Heart left ventricle (tissue), 16 donors: ENCODE measurements at regions not wholly inside any gene's neighbourhood (a gene's known extent, or its start where the extent isn't known, plus 50 kb on each side); places are given as distances from the start of the nearest gene placed in this dataset.

ENCODE experiments used
- ATAC-seq, 4 donors: fragments of 200-7000 bp; cut with Tn5 transposase; one replicate each; pipeline ENCODE4 v1.9.1; 2020 to 2022; ENCODE audit warnings: moderate library complexity in 4 of 4, mild to moderate bottlenecking in 3 of 4, moderate number of reproducible peaks in 1 of 4
- DNase-seq, 5 donors: peaks; one replicate each; pipeline ENCODE4 v3.0.0-alpha.2; 2020
- H3K27ac ChIP-seq, 12 donors: fragments of 200-600 bp; sonication (generic) in 4 of 12; one replicate each; pipeline versions ENCODE4 v1.5.0 to v1.8.0; 2016 to 2022; ENCODE audit warnings: mild to moderate bottlenecking in 2 of 12
- H3K27me3 ChIP-seq, 9 donors: fragments of 200-600 bp; sonication (generic) in 2 of 9; one replicate each; pipeline versions ENCODE4 v1.5.1 to v1.8.0; 2016 to 2022; ENCODE audit warnings: mild to moderate bottlenecking in 3 of 9
- H3K36me3 ChIP-seq, 9 donors: fragments of 200-600 bp; sonication (generic) in 2 of 9; one replicate each; pipeline versions ENCODE4 v1.5.0 to v1.8.0; 2018 to 2022; ENCODE audit warnings: mild to moderate bottlenecking in 2 of 9
- H3K4me1 ChIP-seq, 12 donors: fragments of 200-600 bp; sonication (generic) in 4 of 12; one replicate each; pipeline versions ENCODE4 v1.5.0 to v1.8.0; 2016 to 2022; ENCODE audit warnings: mild to moderate bottlenecking in 3 of 12
- H3K4me3 ChIP-seq, 12 donors: fragments of 200-600 bp; sonication (generic) in 4 of 12; one replicate each; pipeline versions ENCODE4 v1.5.0 to v1.8.0; 2017 to 2022; ENCODE audit warnings: mild to moderate bottlenecking in 9 of 12, moderate library complexity in 4 of 12
- H3K9me3 ChIP-seq, 12 donors: fragments of 200-600 bp; sonication (generic) in 4 of 12; one replicate each; pipeline versions ENCODE4 v1.5.0 to v1.8.0; 2016 to 2022; ENCODE audit warnings: mild to moderate bottlenecking in 1 of 12
- POLR2A ChIP-seq, 2 donors: fragments of 450-650 bp; IDR thresholded peaks; one replicate each; pipeline ENCODE4 v1.6.1; 2017; ENCODE audit warnings: antibody characterized with exemption in 2 of 2, mild to moderate bottlenecking in 2 of 2, moderate library complexity in 2 of 2
- WGBS, 4 donors: extraction: QIAGEN DNeasy Blood & Tissue Kit in 2 of 4; methylation state at CpG; one replicate each; pipeline versions ENCODE4 v1.1.5 to v1.1.7; 2013 to 2018; 5-methylcytosine and 5-hydroxymethylcytosine counted together
- intact Hi-C, 10 donors: fragments of 100-400 bp; cut with DNase I; formaldehyde crosslinking; loops; one replicate each; pipeline versions ENCODE4 v1.11.1 to v1.14.2; 2022
- TF ChIP-seq, protein P1 (sequence below), 12 donors: fragments of 200-600 bp; sonication (generic) in 4 of 12; IDR thresholded peaks; one replicate each; pipeline versions ENCODE4 v1.5.0 to v1.8.0; 2018 to 2022; ENCODE audit warnings: antibody characterized with exemption in 12 of 12, mild to moderate bottlenecking in 5 of 12
- donor health status: ischemic (EF 13 %, LVEDD 7.1; RV severe dilation, severe dysfunction).
- donor health status: healthy with polysubstance abuse.
- donor health status: DM: no; HTN: yes; CAD: no.
- donor health status: DM: no; HTN: no; CAD: no.
- donor health status: ischemic (EF 25% LVEDD 6.9; RV normal size, moderate dysfunction).
- donor health status: ischemic (EF 25% LVEDD 5.7; RV mildly dilated, moderate dysfunction).
- donor health status: healthy.
- donor health status: DM: yes; HTN: yes; CAD: no.
- donor health status: ischemic (EF 35%, LVEDD 5.7; RV mildly dilated, moderate dysfunction).
- donor health status: nonischemic (EF 11% LVEDD 7.7; RV severe dilation, severe dysfunction).
- donor health status: DM: yes; HTN: yes; CAD: no.
- donor health status: PGD.
- donor health status: ischemic (EF 29% LVEDD 5.4; RV normal size, mild dysfunction).
- donor health status: nonischemic (EF 23%, LVEDD 6.1; RV moderate dilation, normal function).

DNA sequence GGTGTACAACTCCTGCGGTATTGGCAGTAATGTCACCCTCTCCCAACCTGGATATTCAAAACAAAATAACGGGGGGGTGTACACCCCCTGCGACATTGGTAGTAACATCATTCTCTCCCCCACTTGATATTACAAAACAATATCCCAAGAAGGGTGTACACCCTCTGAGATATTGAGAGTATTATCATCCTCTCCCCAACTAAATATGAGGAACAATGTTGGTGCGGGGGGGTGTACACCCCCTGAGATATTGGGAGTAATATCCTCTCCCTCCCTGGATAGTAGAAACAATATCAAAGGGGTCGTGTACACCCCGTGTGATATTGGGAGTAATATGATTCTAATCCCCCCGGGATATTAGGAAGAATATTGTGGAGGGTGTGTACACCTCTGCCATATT, 71.4 kb upstream of the ADGRA3 start:
- H3K4me3 ChIP-seq: no peak overlapping the region
- no peaks in the 10 kb centered on the region for H3K4me1 ChIP-seq
- no peaks in the 10 kb centered on the region for H3K36me3 ChIP-seq
- intact Hi-C loops: no loop called here
- 81 to 86% (median 84%) methylated on average over 7 of the region's 7 CpGs for WGBS, 4 donors
- no peak for ATAC-seq
- H3K27ac ChIP-seq: no peak overlapping the region
- H3K9me3 ChIP-seq: no peaks in the 10 kb centered on the region
- no peak for DNase-seq
- no peaks in the 10 kb centered on the region for H3K27me3 ChIP-seq
- TF ChIP-seq, protein P1, sequence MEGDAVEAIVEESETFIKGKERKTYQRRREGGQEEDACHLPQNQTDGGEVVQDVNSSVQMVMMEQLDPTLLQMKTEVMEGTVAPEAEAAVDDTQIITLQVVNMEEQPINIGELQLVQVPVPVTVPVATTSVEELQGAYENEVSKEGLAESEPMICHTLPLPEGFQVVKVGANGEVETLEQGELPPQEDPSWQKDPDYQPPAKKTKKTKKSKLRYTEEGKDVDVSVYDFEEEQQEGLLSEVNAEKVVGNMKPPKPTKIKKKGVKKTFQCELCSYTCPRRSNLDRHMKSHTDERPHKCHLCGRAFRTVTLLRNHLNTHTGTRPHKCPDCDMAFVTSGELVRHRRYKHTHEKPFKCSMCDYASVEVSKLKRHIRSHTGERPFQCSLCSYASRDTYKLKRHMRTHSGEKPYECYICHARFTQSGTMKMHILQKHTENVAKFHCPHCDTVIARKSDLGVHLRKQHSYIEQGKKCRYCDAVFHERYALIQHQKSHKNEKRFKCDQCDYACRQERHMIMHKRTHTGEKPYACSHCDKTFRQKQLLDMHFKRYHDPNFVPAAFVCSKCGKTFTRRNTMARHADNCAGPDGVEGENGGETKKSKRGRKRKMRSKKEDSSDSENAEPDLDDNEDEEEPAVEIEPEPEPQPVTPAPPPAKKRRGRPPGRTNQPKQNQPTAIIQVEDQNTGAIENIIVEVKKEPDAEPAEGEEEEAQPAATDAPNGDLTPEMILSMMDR (IDR thresholded peaks at IDR 0.05): no peak
- TF ChIP-seq POLR2A (IDR thresholded peaks at IDR 0.05): no peak

DNA sequence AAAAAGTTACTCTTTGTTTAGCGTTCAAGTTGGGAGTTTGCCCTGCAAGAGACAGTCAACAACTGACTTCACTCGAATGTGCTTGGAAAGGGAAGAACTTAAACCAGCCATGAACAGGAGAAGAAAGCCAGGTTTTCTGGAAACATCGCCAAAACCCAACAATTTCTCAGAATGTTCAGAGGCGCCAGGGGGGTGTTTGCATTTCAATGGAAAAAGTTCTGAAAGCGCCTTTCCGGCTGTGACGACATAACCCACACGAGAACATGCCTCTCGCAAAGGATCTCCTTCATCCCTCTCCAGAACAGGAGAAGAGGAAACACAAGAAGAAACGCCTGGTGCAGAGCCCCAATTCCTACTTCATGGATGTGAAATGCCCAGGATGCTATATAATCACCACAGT, 78.1 kb upstream of the ADGRA3 start:
- H3K4me3 ChIP-seq: no peak overlapping the region
- 89 to 91% (median 90%) methylated on average over 10 of the region's 10 CpGs for WGBS, 4 donors
- intact Hi-C loops: no loop called here

DNA sequence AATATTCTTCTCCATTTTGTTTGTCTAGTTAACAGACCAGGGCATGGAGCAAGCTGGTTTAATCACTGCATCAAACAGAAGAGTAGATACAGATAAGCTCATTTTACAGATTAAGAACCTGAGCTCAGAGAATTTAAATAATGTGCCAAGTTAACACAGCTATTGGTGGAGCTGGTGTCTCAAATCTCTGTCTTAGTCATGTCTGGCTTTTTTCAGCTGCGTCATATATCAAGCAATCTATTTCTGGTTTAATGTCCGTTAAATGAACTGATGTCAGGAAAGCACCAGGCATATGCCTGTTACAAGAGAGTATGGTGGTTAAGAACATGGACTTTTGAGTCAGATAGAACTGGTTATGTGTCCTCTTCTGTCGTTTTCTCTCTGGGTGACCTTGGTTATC, 79.8 kb upstream of the ADGRA3 start:
- TF ChIP-seq, protein P1 (IDR thresholded peaks at IDR 0.05): no peak
- TF ChIP-seq POLR2A (IDR thresholded peaks at IDR 0.05): no peak
- no peak overlapping the region for H3K4me3 ChIP-seq
- no peak for DNase-seq
- peaks cover 0 to 9% (median 0%) of the 10 kb centered on the region in 12 donors for H3K4me1 ChIP-seq
- no peaks in the 10 kb centered on the region for H3K27me3 ChIP-seq
- no peak overlapping the region for H3K27ac ChIP-seq
- no peaks in the 10 kb centered on the region for H3K9me3 ChIP-seq
- intact Hi-C loops: no loop called here
- no peaks in the 10 kb centered on the region for H3K36me3 ChIP-seq
- WGBS, 4 donors: 27 to 41% (median 33%) methylated on average over 3 of the region's 3 CpGs
- peak in 2 of 4 donors; percentile 41 to 63 for ATAC-seq

More for the DNA sequence above, 78.1 kb upstream of the ADGRA3 start:
- no peak for TF ChIP-seq POLR2A (IDR thresholded peaks at IDR 0.05)
- TF ChIP-seq, protein P1 (IDR thresholded peaks at IDR 0.05): no peak
- H3K27me3 ChIP-seq: no peaks in the 10 kb centered on the region
- DNase-seq (no peak), ATAC-seq (no peak)
- peaks cover 0 to 9% (median 0%) of the 10 kb centered on the region in 12 donors for H3K4me1 ChIP-seq
- no peaks in the 10 kb centered on the region for H3K9me3 ChIP-seq
- no peak overlapping the region for H3K27ac ChIP-seq
- H3K36me3 ChIP-seq: no peaks in the 10 kb centered on the region

DNA sequence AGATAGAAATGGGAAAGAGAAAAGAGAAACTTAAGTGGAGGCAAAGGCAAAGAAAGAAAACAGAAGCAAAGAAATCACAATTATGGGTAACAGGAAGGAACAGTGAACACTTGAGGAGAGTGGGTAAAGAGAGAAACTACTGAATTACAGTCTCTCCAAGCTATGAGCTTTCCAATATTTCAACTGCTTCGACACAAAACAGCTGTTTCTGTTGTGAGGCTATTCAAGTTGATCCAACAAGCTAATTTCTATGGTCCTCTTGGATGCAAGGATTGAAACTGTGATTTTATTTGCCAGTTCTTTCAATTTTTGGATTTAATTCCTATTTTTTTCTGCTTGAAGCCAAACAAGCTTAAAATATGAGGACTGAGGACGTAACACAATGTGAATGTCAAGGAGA, 80.5 kb upstream of the ADGRA3 start:
- H3K27ac ChIP-seq: no peak overlapping the region
- intact Hi-C loops: no loop called here
- no peak overlapping the region for H3K4me3 ChIP-seq
- TF ChIP-seq, protein P1 (IDR thresholded peaks at IDR 0.05): no peak
- no peak for TF ChIP-seq POLR2A (IDR thresholded peaks at IDR 0.05)
- DNase-seq (no peak), ATAC-seq (peak in 1 of 4 donors; percentile 50)
- 70 to 76% (median 70%) methylated on average over 2 of the region's 2 CpGs for WGBS, 4 donors
- H3K27me3 ChIP-seq: no peaks in the 10 kb centered on the region
- H3K36me3 ChIP-seq: no peaks in the 10 kb centered on the region
- peaks cover 0 to 9% (median 0%) of the 10 kb centered on the region in 12 donors for H3K4me1 ChIP-seq
- H3K9me3 ChIP-seq: no peaks in the 10 kb centered on the region
